Mesothelial cell of epicardium (in vitro differentiated cells): ENCODE measurements at regions not wholly inside any gene's neighbourhood (a gene's known extent, or its start where the extent isn't known, plus 50 kb on each side); places are given as distances from the start of the nearest gene placed in this dataset.

Experiments used
- DNase-seq, 2 experiments: peaks; one replicate each; pipeline ENCODE4 v3.0.0; 2021; ENCODE audit warnings: low spot score in 2 of 2; ENCODE audit not compliant: unreplicated experiment in 2 of 2
- H3K27ac Mint-ChIP-seq: 2 replicates; pipeline ENCODE4 v1.8.0; 2021; ENCODE audit warnings: mixed read lengths
- H3K27me3 Mint-ChIP-seq: 2 replicates; pipeline ENCODE4 v1.8.0; 2021; ENCODE audit warnings: low read depth, mixed read lengths
- H3K36me3 Mint-ChIP-seq: 2 replicates; pipeline ENCODE4 v1.8.0; 2021; ENCODE audit warnings: mixed read lengths
- H3K4me1 Mint-ChIP-seq: 2 replicates; pipeline ENCODE4 v1.8.0; 2021; ENCODE audit warnings: mixed read lengths
- H3K4me3 Mint-ChIP-seq: 2 replicates; pipeline ENCODE4 v1.8.0; 2021; ENCODE audit warnings: mild to moderate bottlenecking, moderate library complexity, mixed read lengths
- H3K9me3 Mint-ChIP-seq: 2 replicates; pipeline ENCODE4 v1.8.0; 2021; ENCODE audit warnings: mixed read lengths
- TF ChIP-seq, protein P1 (sequence below): fragments of 200-600 bp; sonication (generic); IDR thresholded peaks from one replicate; pipeline ENCODE4 v1.5.0; 2021; ENCODE audit warnings: antibody characterized with exemption; ENCODE audit not compliant: unreplicated experiment

DNA sequence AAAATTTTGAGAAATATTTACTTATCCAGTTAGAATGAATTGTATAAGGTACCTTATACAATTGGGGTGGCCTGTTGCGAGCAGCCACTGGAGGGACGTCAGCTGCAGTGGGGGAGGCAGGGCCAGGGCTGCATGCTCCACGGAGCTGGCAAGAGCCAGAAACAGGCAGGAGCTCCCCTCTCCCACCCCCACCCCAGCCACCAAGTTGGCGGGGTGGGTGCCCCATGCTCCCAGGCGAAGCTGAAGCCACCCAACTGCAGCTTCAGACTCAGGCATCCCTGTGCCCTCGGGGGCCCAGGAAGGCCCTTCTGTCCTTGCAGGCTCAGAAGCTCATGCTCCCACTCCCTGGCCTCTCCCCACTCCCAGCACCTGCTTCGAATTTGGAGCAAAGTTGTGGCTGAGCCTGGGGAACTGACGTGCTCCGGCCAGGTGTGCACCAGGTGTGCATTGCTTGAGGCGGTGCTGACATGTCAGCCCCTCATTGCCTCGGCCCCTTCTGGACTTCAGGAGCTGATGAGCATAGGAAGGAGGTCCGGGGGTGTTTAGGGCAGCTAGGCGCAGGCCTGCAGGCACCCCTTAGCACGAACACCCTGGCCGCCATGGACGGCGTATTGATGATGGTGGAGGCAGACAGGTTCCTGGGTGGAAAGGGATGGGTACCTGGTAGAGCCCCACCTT lies 743.8 kb upstream of the GBE1 start:
- Mint-ChIP-seq H3K27me3 (peaks cover 3% of the 10 kb centered on the region), H3K36me3 (no peaks in the 10 kb centered on the region), H3K9me3 (peaks cover 7% of the 10 kb centered on the region), H3K4me1 (no peaks in the 10 kb centered on the region), H3K27ac (no peak overlapping the region), H3K4me3 (no peak overlapping the region)
- TF ChIP-seq, protein P1, sequence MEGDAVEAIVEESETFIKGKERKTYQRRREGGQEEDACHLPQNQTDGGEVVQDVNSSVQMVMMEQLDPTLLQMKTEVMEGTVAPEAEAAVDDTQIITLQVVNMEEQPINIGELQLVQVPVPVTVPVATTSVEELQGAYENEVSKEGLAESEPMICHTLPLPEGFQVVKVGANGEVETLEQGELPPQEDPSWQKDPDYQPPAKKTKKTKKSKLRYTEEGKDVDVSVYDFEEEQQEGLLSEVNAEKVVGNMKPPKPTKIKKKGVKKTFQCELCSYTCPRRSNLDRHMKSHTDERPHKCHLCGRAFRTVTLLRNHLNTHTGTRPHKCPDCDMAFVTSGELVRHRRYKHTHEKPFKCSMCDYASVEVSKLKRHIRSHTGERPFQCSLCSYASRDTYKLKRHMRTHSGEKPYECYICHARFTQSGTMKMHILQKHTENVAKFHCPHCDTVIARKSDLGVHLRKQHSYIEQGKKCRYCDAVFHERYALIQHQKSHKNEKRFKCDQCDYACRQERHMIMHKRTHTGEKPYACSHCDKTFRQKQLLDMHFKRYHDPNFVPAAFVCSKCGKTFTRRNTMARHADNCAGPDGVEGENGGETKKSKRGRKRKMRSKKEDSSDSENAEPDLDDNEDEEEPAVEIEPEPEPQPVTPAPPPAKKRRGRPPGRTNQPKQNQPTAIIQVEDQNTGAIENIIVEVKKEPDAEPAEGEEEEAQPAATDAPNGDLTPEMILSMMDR = no peak
- DNase-seq = no peak

DNA sequence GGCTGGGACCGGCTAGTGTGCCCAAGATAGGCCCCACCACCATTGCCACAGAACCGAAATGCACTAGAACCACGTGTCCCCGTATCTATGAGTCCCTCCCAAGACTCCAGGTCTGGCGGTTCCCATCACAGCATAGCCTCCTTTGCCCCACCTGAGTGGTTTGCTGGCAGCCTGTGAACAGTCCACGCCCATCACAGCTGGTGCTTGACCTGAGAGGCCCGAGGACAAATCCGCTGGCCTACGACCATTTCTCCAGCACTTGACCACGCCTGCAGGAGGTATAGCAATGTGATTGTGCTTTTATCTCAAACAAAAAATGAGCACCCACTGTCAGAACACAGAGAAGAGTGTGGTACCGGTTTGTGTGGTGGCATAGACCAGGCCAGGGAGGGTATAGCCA lies 736.7 kb upstream of the GBE1 start:
- H3K27me3 Mint-ChIP-seq = peaks cover 14% of the 10 kb centered on the region
- TF ChIP-seq, protein P1 = no peak
- no peaks in the 10 kb centered on the region for H3K9me3 Mint-ChIP-seq
- H3K4me3 Mint-ChIP-seq = no peak overlapping the region
- DNase-seq = no peak
- no peak overlapping the region for H3K27ac Mint-ChIP-seq
- no peaks in the 10 kb centered on the region for H3K36me3 Mint-ChIP-seq
- H3K4me1 Mint-ChIP-seq = no peaks in the 10 kb centered on the region

DNA sequence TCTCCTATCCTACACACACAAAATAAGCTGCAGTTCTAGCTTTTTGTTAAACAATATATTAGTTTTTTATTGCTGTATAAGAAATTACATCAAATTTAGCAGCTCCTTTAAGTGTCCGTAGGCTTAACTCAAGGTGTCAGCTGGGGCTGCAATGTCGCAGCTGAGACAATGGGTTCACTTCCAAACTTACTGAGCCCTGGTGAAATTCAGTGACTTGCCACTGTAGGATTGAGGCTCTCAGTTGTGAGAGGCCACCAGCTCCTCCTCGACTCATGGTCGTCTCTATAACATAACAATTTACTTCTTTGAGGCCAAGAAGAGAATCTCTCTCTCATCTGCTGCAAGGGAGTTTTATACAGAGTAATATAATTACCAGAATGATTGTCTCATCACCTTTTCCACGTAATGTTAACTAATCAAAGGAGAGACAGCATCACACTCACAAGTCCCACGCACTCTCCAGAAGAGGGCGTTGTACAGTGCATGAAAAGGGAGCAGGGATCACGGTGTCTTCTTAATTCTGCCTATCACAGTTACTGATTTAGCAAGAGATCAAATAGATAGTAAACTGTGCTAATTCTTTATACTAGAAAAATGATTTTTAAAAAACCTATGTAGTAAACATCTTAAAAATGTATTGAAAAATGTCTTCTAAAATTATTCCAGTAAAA lies 735.6 kb upstream of the GBE1 start:
- TF ChIP-seq, protein P1 = no peak
- Mint-ChIP-seq H3K9me3 (no peaks in the 10 kb centered on the region), H3K27me3 (peaks cover 14% of the 10 kb centered on the region), H3K4me3 (no peak overlapping the region), H3K36me3 (no peaks in the 10 kb centered on the region), H3K27ac (no peak overlapping the region), H3K4me1 (no peaks in the 10 kb centered on the region)
- no peak for DNase-seq

DNA sequence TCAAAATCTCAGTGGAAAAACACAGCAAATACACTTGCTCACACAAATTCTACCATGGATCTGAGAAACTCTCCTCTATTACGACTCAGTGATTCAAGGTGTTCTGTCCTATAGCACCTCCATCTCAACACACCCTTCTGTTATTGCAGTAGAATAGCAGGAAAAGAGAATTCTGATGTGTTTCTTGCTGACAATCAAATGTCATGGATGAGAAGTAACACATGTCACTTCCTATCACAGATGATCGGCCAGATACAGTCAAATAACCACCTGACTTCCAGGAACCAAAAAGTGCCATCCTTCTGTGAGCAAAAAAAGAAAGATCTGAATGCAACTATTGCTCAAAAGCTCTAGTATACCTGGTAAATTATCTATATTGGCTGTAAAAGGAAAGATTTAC lies 734.2 kb upstream of the GBE1 start:
- H3K36me3 Mint-ChIP-seq = no peaks in the 10 kb centered on the region
- H3K4me3 Mint-ChIP-seq = no peak overlapping the region
- H3K27me3 Mint-ChIP-seq = peaks cover 12% of the 10 kb centered on the region
- TF ChIP-seq, protein P1 = no peak
- H3K4me1 Mint-ChIP-seq = no peaks in the 10 kb centered on the region
- no peaks in the 10 kb centered on the region for H3K9me3 Mint-ChIP-seq
- H3K27ac Mint-ChIP-seq = no peak overlapping the region
- no peak for DNase-seq

DNA sequence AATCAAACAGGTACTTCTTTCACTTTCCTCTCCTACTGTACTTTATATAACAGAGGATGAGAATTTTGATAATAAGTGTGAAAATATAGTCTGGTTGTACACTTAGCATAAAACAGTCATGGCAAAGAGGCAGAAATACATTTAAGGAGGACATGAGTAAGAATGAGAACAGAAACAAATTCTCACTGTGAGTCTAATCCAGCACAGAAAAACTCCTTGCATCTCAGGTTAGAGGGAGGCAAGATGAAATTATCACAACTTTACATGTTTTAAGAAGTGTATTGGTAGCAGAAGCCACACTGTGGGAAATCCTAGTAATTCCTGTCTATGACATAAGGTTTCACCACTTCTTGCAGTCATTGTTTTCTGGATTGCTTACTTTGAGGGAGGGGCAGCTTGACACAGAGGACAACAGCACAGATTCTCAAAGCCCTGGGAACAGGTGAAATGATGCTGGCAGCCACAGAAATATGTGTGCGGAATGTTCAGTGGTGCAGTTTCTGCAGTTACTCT lies 733.6 kb upstream of the GBE1 start:
- TF ChIP-seq, protein P1 = no peak
- H3K4me3 Mint-ChIP-seq = no peak overlapping the region
- no peak for DNase-seq
- peaks cover 10% of the 10 kb centered on the region for H3K27me3 Mint-ChIP-seq
- H3K27ac Mint-ChIP-seq = no peak overlapping the region
- H3K36me3 Mint-ChIP-seq = no peaks in the 10 kb centered on the region
- H3K4me1 Mint-ChIP-seq = no peaks in the 10 kb centered on the region
- H3K9me3 Mint-ChIP-seq = no peaks in the 10 kb centered on the region
